GM19351 (cell line): ENCODE measurements at regions not wholly inside any gene's neighbourhood (a gene's known extent, or its start where the extent isn't known, plus 50 kb on each side); places are given as distances from the start of the nearest gene placed in this dataset.

Experiments used
- ATAC-seq: cut with Tn5 transposase; IDR thresholded peaks from one replicate; pipeline ENCODE4 v1.9.1; 2021; ENCODE audit warnings: mild to moderate bottlenecking, moderate library complexity; ENCODE audit not compliant: unreplicated experiment

DNA sequence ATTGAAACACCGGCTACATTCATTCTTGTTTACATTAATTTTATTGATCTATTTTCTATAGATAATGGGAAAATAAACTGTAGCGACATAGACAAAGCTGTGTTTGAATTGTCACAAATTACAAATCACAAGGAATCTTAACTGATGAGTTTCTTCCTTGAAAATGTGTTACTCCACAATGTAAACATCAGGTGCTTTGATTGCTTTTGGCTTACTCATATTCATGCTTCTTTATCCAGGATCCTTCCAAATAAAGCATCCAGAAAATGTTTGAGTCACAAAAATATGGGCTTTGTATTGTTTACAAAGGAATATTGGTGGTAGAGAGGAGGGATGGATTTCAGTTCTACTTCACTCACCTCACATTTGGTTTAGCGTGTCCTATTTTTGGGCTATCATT is 64.0 kb downstream of the BMP2 start:
- ATAC-seq: no peak

DNA sequence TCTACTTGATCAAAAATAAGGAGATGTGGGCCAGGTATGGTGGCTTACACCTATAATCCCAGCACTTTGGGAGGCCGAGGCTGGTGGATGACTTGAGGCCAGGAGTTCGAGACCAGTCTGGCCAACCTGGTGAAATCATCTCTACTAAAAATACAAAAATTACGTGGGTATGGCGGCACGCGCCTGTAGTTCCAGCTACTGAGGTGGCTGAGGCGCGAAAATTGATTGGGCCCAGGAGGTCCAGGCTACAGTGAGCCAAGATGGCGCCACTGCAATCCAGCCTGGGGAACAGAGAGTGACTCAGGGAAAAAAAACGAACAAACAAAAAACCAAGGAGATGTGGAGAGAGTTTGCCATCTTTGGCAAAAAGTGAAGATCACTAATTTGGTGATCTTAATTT is 65.3 kb downstream of the BMP2 start:
- no peak for ATAC-seq

DNA sequence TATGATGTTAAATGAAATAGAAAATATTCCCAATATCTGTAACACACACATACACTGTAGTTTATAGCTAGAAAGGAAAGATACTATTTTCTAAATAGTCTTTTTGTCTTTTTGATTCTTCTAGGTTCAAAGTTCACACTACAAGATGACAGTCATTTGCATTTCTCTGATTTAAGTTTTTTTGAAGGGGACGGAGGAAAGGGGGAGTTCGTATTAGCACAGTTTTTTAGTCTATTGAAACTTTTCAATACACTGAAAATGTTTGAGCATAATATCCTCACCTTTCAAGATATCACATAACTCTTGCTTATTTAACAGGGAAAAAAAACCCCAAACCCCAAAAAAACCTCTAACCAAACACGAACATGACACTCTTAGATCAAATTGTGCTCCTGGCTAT is 68.1 kb downstream of the BMP2 start:
- no peak for ATAC-seq

DNA sequence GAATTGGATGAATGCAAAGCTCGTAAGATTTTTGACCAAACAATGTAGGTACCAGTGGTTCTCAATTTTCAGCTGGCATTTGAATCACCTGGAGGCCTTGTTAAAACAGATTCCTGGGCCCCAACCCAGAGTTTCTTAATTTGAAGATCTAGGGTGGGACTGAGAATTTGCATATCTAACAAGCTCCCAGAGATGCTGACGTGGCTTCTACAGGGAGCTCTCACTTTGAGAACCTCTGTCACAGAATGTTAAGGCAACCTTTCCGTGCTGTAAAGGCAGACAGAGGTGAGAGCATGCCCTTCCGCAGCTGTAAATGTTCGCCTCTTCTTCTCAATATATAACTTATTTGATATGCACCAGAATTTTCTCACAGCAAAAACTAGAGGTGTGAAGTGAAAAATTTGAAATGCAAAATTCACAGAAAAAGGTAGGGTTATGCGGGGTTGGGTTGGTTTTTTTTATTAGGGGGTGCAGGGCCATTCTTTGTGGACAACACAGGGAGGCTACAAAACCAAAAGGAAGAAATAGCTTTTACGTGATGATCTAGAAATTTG is 69.4 kb downstream of the BMP2 start:
- no peak for ATAC-seq

DNA sequence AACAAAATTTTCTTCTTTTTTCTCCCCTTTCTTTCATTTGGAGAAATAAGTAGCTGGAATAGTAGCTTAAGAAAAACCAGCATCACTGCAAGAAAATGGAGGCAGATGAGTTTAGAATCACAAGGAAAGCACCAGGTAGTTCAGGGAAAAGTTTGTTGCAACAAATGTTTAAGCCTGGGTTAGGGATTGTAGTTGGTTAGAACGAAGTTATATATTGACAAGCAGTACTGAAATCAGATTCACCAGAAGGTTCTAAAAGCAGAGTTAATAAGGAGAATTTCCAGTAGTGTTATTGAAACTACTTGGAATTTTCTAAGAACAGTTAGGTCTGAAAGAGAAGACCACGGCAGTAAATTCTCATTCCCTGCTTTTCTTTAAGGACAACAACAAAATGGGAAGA is 70.2 kb downstream of the BMP2 start:
- no peak for ATAC-seq

DNA sequence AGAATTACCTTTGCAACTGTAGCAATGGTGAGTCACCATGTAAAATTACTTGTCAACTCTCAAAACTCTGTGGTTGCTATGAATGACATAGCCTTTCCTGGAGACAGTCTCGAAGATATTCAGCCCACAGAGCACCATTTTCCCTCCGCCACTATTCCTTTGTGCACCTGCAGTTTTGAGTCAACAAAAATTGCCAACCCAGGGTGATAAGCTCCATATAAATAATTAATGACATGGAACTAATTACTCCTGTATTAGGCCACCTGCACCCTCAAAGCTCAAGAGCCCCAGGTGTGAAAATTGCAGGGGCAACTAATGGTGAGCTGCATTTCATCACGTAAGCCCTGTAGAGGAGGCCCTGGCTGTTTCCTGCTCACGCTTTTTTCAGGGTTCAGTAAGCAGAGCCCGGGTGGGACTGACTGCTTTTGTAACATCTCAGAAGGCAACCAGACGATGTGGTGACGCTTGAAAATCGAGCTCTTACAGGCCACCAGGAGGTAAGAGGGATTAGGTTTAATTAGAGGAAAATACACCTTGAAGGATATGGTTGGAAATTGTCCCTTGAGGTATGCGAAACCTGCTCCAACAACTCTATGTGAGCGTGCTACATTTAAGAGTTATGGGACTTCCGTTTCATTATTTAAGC is 70.8 kb downstream of the BMP2 start:
- no peak for ATAC-seq

DNA sequence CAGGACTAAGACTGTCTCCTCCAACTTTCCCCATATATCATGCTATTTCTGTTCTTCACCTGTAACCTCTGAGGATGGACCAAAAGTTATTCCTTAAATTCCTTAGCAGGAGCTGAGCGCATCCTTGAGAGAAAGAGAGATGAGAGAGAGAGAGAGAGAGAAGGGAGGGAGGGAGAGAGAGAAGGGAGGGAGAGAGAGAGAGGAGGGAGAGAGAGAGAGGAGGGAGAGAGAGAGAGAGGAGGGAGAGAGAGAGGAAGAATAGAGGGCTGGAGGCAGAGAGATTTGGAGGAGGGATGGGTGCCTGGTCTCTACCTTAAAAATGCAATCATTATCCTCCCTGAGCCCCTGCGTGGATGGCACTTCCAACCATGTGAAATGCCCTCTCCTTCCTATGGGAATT is 73.6 kb downstream of the BMP2 start:
- no peak for ATAC-seq

DNA sequence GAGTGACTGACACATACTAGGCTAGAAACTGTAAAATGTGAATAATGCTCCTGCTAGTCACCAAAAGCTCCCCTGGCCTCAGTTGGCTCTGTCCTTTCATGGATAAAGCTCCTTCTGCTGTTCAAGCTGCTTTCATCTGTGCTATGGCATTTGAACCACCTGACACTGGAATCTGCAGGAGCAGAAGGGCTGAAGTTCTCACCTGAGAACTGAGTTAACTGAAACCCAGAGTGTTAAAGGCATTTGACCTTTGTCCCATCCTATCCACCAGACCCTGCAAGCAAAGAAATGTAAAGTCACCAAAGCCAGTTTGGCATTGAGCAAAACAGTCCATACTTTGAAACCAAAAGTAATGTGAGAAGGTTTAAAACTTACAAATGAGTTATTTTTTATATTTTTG is 77.7 kb downstream of the BMP2 start:
- ATAC-seq: no peak

DNA sequence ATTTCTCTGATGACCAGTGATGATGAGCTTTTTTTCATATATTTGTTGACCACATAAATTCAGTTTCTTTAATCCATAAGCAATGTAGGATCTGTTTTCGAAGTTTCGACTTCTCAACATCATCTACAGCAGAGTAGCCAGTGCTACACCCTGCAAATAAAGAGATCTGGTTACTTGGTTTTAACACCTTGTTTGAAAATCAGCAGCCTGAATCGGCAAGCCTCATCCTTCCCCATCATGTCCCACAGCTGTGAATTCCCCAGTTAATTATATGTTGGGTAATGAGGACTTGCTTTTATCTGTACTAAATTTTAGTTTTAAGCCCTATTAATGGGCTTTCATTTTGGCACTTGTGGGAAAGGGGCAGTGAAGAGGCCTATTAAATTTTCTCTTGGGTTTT is 80.6 kb downstream of the BMP2 start:
- ATAC-seq: no peak

DNA sequence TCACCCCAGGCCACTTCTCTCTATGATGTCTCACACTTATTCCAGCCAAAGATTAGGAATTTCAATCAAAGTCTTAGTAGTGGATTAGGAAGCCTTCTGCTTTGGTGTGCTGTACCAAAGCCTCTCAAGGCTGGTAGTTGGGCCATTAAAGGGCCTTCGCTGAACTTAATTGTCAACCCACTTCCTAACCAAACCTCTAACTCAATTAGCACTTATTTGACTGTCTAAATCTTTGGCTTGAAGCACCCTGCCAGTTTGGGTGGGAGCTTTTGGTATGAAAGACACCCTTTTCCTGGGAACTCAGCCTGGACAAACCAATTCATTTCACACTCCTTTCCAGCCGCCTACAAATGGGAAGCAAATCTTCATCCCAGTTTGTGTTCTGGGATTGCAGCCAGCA is 81.5 kb downstream of the BMP2 start:
- ATAC-seq: no peak

DNA sequence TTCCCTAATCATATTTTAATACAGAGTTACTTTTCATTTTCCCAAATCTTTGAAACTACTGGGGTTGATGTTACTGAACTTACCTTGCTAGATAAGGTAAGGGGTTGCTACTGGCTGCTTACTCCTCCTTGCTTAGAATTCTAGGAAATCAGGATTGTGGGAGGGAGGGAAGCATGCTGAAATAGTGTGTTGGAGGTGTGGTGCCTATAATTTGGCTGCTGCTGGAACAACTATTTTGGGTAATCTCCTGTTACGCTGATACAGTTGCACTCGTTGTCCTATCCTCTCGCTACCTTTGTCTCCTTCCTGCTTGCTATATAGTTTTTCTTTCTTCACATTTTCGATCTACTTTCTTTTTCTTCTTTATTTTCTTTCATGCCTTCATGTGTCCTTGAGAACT is 83.7 kb downstream of the BMP2 start:
- ATAC-seq: no peak

DNA sequence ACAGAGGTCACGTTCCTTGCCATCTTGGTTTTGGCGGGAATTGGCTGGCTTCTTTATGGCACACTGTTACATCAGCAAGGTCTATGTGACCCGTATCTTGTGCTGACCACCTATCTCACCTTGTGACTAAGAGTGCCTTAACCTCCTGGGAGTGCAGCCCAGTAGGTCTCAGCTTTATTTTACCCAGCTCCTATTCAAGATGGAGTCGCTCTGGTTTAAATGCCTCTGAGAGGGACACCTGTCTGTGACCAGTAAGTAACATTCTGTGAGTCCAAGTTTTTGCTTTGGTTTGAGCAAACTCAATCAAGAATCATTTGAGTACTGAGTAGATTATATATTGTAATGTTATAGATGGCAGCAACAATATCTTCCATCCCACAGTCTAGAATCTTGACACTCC is 85.0 kb downstream of the BMP2 start:
- no peak for ATAC-seq

DNA sequence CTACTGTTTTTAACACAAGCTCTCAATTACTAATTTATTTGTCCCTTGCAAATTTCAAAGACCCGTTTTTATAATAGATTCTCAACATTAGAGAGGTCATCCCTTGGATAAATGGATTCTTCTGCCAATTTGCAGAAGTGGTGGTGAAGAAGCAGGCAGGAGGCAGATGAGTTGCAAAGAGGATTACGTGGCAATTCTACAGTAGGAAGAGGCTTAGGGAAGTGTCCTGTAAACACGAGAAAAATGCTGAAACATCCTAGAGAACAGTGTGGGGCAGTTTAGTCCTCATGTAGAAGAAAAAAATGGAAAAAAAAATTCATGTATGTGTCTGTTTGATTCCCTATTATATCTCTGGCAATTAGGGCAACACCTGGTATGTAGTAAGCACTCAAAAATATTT is 87.6 kb downstream of the BMP2 start:
- no peak for ATAC-seq

DNA sequence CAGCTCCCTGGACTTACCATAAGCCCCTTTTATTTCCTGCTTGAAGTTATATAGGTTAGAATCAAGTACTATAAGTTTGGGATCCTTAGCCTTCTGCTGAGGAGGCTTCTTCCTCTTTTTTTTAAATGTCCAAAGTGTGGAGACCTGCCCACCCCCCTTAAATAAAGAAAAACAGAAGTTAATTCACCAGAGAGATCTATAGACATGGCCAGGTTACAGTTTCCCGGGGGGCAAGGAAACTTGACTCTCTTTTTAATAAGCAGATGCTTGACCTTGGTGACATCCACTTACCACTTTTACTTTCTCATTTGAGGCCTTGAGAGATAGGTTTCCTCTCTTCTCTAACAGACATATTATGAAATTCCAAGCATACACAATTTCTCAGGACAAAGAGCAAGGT is 88.3 kb downstream of the BMP2 start:
- ATAC-seq: no peak

DNA sequence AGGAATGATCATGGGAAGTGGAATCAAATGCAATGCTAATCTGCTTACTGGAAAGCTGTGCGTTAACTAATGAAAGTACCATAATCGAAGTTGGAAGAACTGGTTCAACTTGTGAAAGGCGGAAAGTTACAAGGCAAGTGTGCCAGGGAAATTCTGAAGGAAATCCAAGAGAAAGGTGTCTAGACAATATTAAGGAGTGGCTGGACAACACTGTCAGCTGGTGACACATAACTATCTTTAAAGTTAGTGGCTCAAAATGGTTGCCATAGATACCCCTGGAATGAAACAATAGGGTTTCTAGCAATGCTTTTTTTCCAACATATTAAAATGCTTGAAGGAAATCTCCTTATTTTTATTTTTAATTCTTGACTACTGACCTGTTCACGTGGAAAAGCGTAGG is 90.4 kb downstream of the BMP2 start:
- ATAC-seq: no peak

DNA sequence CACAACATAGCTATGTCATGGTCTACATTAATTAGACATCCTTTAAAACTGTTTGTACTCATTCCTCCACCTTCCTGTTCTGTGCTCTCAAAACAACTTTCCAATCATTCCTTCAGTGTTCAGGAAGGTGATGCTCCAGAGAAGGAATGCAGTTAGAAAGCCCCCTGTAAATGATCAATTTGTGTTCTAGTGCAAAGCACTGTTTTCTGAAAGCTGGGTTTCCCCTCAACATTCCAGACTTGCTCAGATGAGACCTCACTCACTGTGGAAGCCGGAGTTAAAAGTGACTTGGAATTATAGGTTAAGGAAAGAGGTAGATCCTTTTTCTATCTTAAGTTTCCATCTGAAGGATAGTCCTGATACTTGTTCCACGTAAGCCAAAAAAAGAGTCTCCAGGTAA is 95.9 kb downstream of the BMP2 start:
- ATAC-seq: no peak

DNA sequence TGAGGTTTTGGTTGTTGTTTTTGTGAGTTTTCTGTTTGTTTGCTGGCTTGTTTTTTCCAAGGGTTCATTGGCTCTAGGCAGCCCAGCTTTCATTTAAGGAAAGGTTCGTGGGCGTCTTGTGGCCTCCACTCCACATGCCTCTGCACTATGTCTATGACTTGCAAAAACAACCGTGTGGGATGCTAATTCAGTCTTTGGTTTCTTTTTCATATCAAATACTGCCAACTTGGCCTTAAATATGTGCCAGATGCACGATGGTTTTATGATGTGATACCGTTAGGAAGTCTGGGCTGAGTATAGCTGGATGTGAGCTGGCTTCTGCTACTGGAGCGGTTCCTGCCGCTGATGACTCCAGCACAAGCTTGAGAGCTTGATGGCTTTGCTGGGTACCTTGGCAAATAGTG is 96.3 kb downstream of the BMP2 start:
- ATAC-seq: no peak

DNA sequence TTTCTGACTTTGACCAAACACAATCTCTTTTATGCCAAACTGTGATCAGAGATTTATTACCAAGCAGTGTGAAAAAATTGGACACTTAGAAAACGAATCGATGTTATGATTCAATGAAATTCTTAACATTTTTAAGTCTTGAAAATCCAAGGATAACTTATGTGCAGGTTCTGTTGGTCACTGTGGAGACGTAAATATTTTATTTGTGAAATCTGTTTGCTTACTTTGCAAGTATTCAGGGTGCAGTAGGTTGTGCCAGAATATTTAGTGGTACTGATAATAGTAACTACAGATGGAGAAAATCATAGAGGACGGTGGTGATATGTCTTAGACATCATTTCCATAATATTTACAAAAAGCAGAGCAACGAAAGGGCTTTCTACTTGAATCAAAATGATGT is 97.3 kb downstream of the BMP2 start:
- ATAC-seq: no peak

DNA sequence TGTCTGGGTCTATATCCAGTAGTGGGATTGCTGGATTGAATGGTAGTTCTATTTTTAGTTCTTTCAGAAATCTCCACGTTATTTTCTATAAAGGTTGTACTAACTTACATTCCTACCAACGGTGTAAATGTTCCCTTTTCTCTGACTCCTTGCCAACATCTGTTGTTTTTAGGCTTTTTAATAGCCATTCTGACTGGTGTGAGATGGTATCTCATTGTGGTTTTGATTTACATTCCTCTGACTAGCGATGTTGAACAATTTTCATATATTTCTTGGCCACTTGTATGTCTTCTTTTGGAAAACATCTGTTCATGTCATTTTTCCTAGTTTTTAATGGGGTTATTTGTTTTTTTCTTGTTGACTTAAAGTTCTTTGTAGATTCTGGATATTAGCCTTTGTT is 99.3 kb downstream of the BMP2 start:
- no peak for ATAC-seq

DNA sequence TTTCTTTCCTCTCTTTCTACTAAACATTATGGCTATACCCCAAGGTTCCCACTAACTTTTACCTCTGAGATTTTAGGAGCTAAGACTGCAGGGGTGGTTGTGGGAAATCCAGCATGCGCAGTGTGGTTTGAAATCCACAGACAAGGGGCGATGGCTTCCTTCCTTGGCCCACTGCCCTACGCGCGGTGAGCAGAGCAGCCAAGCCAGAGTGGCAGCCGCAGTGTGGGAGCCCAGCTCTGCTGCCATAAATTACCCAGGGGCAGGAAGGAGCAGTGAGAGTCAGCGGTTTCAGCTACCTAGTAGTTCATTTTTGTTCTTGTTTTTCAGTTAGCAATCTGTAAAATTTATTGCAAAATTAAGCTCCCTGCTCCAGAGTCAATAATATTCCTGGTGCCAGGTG is 101.4 kb downstream of the BMP2 start:
- ATAC-seq: no peak

DNA sequence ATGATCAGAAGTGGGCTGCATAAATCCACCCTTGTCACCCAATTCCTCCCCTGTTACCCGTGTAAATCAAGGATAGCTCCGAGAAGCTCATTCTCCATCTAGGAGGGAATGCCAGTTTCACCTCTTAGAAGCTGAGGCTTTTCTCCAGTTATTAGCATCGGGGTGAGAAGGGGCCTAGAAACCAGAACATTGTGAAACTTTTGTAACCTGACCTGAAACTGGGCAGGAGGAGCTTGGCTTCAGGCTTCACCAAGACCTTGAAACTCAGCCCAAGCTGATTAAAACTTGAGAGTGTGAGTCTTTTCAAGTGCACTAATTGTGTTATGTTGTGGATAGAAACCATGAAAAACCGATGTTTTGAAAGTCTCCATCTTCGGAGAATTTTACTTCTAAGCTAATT is 103.1 kb downstream of the BMP2 start:
- ATAC-seq: no peak

DNA sequence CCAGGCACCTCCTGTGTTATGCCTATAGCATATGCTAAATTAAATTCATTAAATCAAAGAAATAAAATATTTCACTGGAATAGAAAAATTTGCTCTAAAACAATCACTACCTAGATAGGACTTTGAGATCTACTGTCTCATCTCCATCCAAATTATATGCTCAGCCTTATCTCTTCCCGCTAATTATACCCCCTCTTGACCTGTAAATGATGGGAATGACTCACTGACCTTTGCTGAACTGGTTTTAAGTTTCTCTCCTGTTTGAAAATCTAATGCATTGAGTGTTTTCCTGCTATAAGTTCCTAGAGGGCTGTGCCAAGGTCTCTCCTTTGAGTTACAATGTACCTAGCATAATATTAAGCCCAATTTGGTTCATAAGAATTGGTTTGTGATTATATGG is 110.1 kb downstream of the BMP2 start:
- no peak for ATAC-seq

DNA sequence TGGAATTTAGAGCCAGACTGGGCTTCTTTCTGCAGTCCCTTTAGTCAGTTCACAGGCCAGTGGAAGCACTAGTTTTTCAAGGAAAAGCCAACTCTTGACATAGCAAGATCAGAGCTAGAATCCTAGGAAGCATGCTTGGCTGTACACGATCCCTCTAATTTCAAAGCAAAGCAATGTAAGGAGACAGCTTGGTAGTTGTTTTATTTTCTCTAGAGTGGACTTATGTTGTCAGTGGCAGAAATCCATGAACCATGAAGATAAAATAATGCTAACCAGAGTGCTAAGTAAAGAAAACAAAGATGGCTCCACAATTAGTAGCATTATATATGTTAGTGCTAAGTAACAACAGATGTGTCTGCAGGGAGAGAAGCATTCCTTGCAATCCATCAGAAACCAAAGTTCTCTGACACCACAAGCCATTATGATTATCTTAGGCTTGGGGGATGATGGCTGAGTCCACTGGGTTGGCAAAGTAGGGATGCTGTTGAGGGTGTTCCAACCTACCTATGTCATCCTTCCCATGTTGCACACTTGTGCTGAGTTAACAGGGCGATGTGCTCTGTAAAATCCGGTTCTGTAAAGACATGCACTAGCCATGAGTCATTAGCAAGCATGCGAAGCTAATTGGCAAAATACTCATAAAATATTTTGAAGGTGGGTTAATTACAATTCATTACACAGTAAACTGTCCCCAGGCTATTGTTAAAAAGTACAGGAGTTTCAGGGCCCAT is 115.2 kb downstream of the BMP2 start:
- no peak for ATAC-seq
